ENCODE measurements at regions not wholly inside any gene's neighbourhood (a gene's known extent, or its start where the extent isn't known, plus 50 kb on each side); places are given as distances from the start of the nearest gene placed in this dataset.

GRCh38 chr20:52465991-52466390 lies 274.4 kb upstream of the ZFP64 start:
- no peak for DNase-seq (ENCODE audit: low read depth)
- H3K4me3 ChIP-seq (ENCODE audit: control insufficient read depth, low read depth, low read length): no peak overlapping the region
- TF ChIP-seq CTCF (conservative IDR thresholded peaks at IDR 0.05; ENCODE audit: control insufficient read depth, insufficient read depth, low read depth, low read length): no peak

- H3K4me3 ChIP-seq (ENCODE audit: control insufficient read depth, low read depth, low read length): no peak overlapping the region
- TF ChIP-seq CTCF (conservative IDR thresholded peaks at IDR 0.05; ENCODE audit: control insufficient read depth, insufficient read depth, low read depth, low read length): no peak
- DNase-seq (ENCODE audit: low read depth): no peak
Measured at GRCh38 chr20:52461582-52461981, 270.0 kb upstream of the ZFP64 start.

- no peak for DNase-seq (ENCODE audit: low read depth)
- TF ChIP-seq CTCF (conservative IDR thresholded peaks at IDR 0.05; ENCODE audit: control insufficient read depth, insufficient read depth, low read depth, low read length): no peak
- no peak overlapping the region for H3K4me3 ChIP-seq (ENCODE audit: control insufficient read depth, low read depth, low read length)
Measured at GRCh38 chr20:52459150-52459549, 267.6 kb upstream of the ZFP64 start.

GRCh38 chr20:52457826-52458225 lies 266.2 kb upstream of the ZFP64 start:
- peak; percentile 9 for DNase-seq (ENCODE audit: low read depth)
- no peak for TF ChIP-seq CTCF (conservative IDR thresholded peaks at IDR 0.05; ENCODE audit: control insufficient read depth, insufficient read depth, low read depth, low read length)
- no peak overlapping the region for H3K4me3 ChIP-seq (ENCODE audit: control insufficient read depth, low read depth, low read length)

- H3K4me3 ChIP-seq (ENCODE audit: control insufficient read depth, low read depth, low read length): no peak overlapping the region
- peak; percentile 49 for DNase-seq (ENCODE audit: low read depth)
- no peak for TF ChIP-seq CTCF (conservative IDR thresholded peaks at IDR 0.05; ENCODE audit: control insufficient read depth, insufficient read depth, low read depth, low read length)
Measured at GRCh38 chr20:52454660-52455059, 263.1 kb upstream of the ZFP64 start.

GRCh38 chr20:52448513-52449232 lies 257.1 kb upstream of the ZFP64 start:
- no peak for DNase-seq (ENCODE audit: low read depth)
- H3K4me3 ChIP-seq (ENCODE audit: control insufficient read depth, low read depth, low read length): no peak overlapping the region
- TF ChIP-seq CTCF (conservative IDR thresholded peaks at IDR 0.05; ENCODE audit: control insufficient read depth, insufficient read depth, low read depth, low read length): no peak

GRCh38 chr20:52447225-52447551 lies 255.6 kb upstream of the ZFP64 start:
- no peak for TF ChIP-seq CTCF (conservative IDR thresholded peaks at IDR 0.05; ENCODE audit: control insufficient read depth, insufficient read depth, low read depth, low read length)
- no peak overlapping the region for H3K4me3 ChIP-seq (ENCODE audit: control insufficient read depth, low read depth, low read length)
- DNase-seq (ENCODE audit: low read depth): no peak
